ENCODE measurements at regions not wholly inside any gene's neighbourhood (a gene's known extent, or its start where the extent isn't known, plus 50 kb on each side); places are given as distances from the start of the nearest gene placed in this dataset.
A peak's percentile ranks its signal among the peaks of the same experiment; 100 is the strongest.

- no peak overlapping the region for H3K4me3 ChIP-seq (replicated peaks in 1 of 4; ENCODE audit: control extremely low read depth in 1 of 4, insufficient read depth in 1 of 4, low read depth in 3 of 4, low read length in 4 of 4)
- H3K9ac ChIP-seq (ENCODE audit: insufficient read depth, low read length): no peak overlapping the region
- no peaks in the 10 kb centered on the region for H3K9me3 ChIP-seq (ENCODE audit: control insufficient read depth, insufficient read depth, low read depth, low read length)
- no peak overlapping the region for H3K4me2 ChIP-seq (ENCODE audit: extremely low read depth, insufficient read depth, low read length)
- no peaks in the 10 kb centered on the region for H3K27me3 ChIP-seq (ENCODE audit: control insufficient read depth, insufficient read depth, low read length)
- no peak for DNase-seq (ENCODE audit: low read depth in 2 of 2)
- no peak overlapping the region for H2AFZ ChIP-seq (ENCODE audit: low read length)
- no peak overlapping the region for H3K27ac ChIP-seq (ENCODE audit: insufficient read depth, low read length)
- TF ChIP-seq, protein P1, sequence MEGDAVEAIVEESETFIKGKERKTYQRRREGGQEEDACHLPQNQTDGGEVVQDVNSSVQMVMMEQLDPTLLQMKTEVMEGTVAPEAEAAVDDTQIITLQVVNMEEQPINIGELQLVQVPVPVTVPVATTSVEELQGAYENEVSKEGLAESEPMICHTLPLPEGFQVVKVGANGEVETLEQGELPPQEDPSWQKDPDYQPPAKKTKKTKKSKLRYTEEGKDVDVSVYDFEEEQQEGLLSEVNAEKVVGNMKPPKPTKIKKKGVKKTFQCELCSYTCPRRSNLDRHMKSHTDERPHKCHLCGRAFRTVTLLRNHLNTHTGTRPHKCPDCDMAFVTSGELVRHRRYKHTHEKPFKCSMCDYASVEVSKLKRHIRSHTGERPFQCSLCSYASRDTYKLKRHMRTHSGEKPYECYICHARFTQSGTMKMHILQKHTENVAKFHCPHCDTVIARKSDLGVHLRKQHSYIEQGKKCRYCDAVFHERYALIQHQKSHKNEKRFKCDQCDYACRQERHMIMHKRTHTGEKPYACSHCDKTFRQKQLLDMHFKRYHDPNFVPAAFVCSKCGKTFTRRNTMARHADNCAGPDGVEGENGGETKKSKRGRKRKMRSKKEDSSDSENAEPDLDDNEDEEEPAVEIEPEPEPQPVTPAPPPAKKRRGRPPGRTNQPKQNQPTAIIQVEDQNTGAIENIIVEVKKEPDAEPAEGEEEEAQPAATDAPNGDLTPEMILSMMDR (conservative IDR thresholded peaks at IDR 0.05 in 1 of 2, IDR thresholded peaks at IDR 0.05 in 1 of 2; ENCODE audit: low read depth in 1 of 2, low read length in 2 of 2): no peak
- TF ChIP-seq EZH2 (IDR thresholded peaks at IDR 0.05; ENCODE audit: low read length, missing control alignments): no peak
- no peaks in the 10 kb centered on the region for H4K20me1 ChIP-seq (ENCODE audit: control insufficient read depth, extremely low read depth, insufficient read depth, low read length)
- no peaks in the 10 kb centered on the region for H3K4me1 ChIP-seq (ENCODE audit: control insufficient read depth, extremely low read depth, insufficient read depth, low read length)
- H3K79me2 ChIP-seq (ENCODE audit: control insufficient read depth, insufficient read depth, low read length): no peaks in the 10 kb centered on the region
- H3K36me3 ChIP-seq (ENCODE audit: control insufficient read depth, insufficient read depth, low read length): no peaks in the 10 kb centered on the region
Observed at GRCh38 chr17:65340401-65340800, 203.2 kb downstream of the RGS9 start.

DNA sequence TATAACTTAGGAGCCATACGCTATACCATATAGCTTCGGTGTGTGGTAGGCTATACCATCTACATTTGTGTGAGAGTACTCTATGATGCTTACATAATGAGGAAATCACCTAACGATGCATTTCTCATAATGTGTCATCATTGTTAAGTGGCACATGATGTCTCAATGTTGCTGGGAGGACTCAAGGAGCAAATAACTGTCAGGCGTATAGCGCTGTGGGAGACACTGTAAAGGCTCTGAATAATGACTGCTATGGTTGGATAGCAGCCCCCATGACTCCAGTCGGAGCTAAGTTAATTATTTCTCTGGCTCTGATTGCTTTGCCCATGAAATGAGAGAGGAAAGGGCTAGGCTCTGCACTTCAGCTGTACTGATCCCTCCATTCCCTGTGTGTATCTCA lies 197.2 kb downstream of the RGS9 start:
- Histone ChIP-seq H2AFZ (ENCODE audit: low read length) (no peak overlapping the region), H3K4me2 (ENCODE audit: extremely low read depth, insufficient read depth, low read length) (no peak overlapping the region), H4K20me1 (ENCODE audit: control insufficient read depth, extremely low read depth, insufficient read depth, low read length) (no peaks in the 10 kb centered on the region), H3K27me3 (ENCODE audit: control insufficient read depth, insufficient read depth, low read length) (no peaks in the 10 kb centered on the region), H3K36me3 (ENCODE audit: control insufficient read depth, insufficient read depth, low read length) (no peaks in the 10 kb centered on the region), H3K9ac (ENCODE audit: insufficient read depth, low read length) (no peak overlapping the region), H3K27ac (ENCODE audit: insufficient read depth, low read length) (no peak overlapping the region), H3K4me3 (replicated peaks in 1 of 4; ENCODE audit: control extremely low read depth in 1 of 4, insufficient read depth in 1 of 4, low read depth in 3 of 4, low read length in 4 of 4) (no peak overlapping the region), H3K79me2 (ENCODE audit: control insufficient read depth, insufficient read depth, low read length) (no peaks in the 10 kb centered on the region), H3K4me1 (ENCODE audit: control insufficient read depth, extremely low read depth, insufficient read depth, low read length) (no peaks in the 10 kb centered on the region), H3K9me3 (ENCODE audit: control insufficient read depth, insufficient read depth, low read depth, low read length) (no peaks in the 10 kb centered on the region)
- DNase-seq (ENCODE audit: low read depth in 2 of 2): peak in 1 of 2 donors; percentile 27
- TF ChIP-seq EZH2 (IDR thresholded peaks at IDR 0.05; ENCODE audit: low read length, missing control alignments): no peak
- TF ChIP-seq, protein P1 (conservative IDR thresholded peaks at IDR 0.05 in 1 of 2, IDR thresholded peaks at IDR 0.05 in 1 of 2; ENCODE audit: low read depth in 1 of 2, low read length in 2 of 2): no peak

GRCh38 chr17:65332779-65333178 lies 195.6 kb downstream of the RGS9 start:
- Histone ChIP-seq H3K36me3 (ENCODE audit: control insufficient read depth, insufficient read depth, low read length) (no peaks in the 10 kb centered on the region), H3K27ac (ENCODE audit: insufficient read depth, low read length) (no peak overlapping the region), H3K4me2 (ENCODE audit: extremely low read depth, insufficient read depth, low read length) (no peak overlapping the region), H3K79me2 (ENCODE audit: control insufficient read depth, insufficient read depth, low read length) (no peaks in the 10 kb centered on the region), H2AFZ (ENCODE audit: low read length) (no peak overlapping the region), H4K20me1 (ENCODE audit: control insufficient read depth, extremely low read depth, insufficient read depth, low read length) (no peaks in the 10 kb centered on the region), H3K4me3 (replicated peaks in 1 of 4; ENCODE audit: control extremely low read depth in 1 of 4, insufficient read depth in 1 of 4, low read depth in 3 of 4, low read length in 4 of 4) (no peak overlapping the region), H3K27me3 (ENCODE audit: control insufficient read depth, insufficient read depth, low read length) (no peaks in the 10 kb centered on the region), H3K4me1 (ENCODE audit: control insufficient read depth, extremely low read depth, insufficient read depth, low read length) (no peaks in the 10 kb centered on the region), H3K9ac (ENCODE audit: insufficient read depth, low read length) (no peak overlapping the region), H3K9me3 (ENCODE audit: control insufficient read depth, insufficient read depth, low read depth, low read length) (no peaks in the 10 kb centered on the region)
- TF ChIP-seq, protein P1 (conservative IDR thresholded peaks at IDR 0.05 in 1 of 2, IDR thresholded peaks at IDR 0.05 in 1 of 2; ENCODE audit: low read depth in 1 of 2, low read length in 2 of 2): no peak
- no peak for TF ChIP-seq EZH2 (IDR thresholded peaks at IDR 0.05; ENCODE audit: low read length, missing control alignments)
- DNase-seq (ENCODE audit: low read depth in 2 of 2): peak in 1 of 2 donors; percentile 2

Data from fibroblast of lung (primary cell).